Neural cell (in vitro differentiated cells): ENCODE measurements at regions not wholly inside any gene's neighbourhood (a gene's known extent, or its start where the extent isn't known, plus 50 kb on each side); places are given as distances from the start of the nearest gene placed in this dataset.

Experiments used
- H2AFZ ChIP-seq: fragments of 200-600, 300-800 bp; sonication (generic), shearing (Covaris generic); 2 replicates; pipeline ENCODE4 v1.6.0; 2014; ENCODE audit warnings: low read depth, mild to moderate bottlenecking, antibody characterized with exemption, low read length, moderate library complexity
- H3F3A ChIP-seq: fragments of 200-600 bp; shearing (Covaris generic); 2 replicates; pipeline ENCODE4 v1.6.1; 2016; ENCODE audit warnings: mild to moderate bottlenecking, moderate library complexity, mixed read lengths, antibody characterized with exemption, low read length; ENCODE audit not compliant: insufficient read depth, poor library complexity, severe bottlenecking
- H3K27ac ChIP-seq: fragments of 200-600, 300-800 bp; sonication (generic), shearing (Covaris generic); 2 replicates; pipeline ENCODE4 v1.5.1; 2014; ENCODE audit warnings: mild to moderate bottlenecking, low read length, moderate library complexity
- H3K27me3 ChIP-seq: fragments of 300-800, 200-600 bp; sonication (generic), shearing (Covaris generic); 2 replicates; pipeline ENCODE4 v1.6.0; 2014; ENCODE audit warnings: mild to moderate bottlenecking, low read depth, low read length, moderate library complexity; ENCODE audit not compliant: insufficient read depth
- H3K36me3 ChIP-seq: fragments of 300-800, 200-600 bp; sonication (generic), shearing (Covaris generic); 2 replicates; pipeline ENCODE4 v1.5.1; 2014; ENCODE audit warnings: mild to moderate bottlenecking, antibody characterized with exemption, low read length, moderate library complexity; ENCODE audit not compliant: insufficient read depth
- H3K4me2 ChIP-seq: fragments of 300-800, 200-600 bp; sonication (generic), shearing (Covaris generic); 2 replicates; pipeline ENCODE4 v1.6.0; 2014; ENCODE audit warnings: mild to moderate bottlenecking, low read length
- H3K4me3 ChIP-seq: fragments of 300-800, 200-600 bp; sonication (generic), shearing (Covaris generic); 2 replicates; pipeline ENCODE4 v1.5.1; 2014; ENCODE audit warnings: mild to moderate bottlenecking, low read length, moderate library complexity
- H3K79me2 ChIP-seq: fragments of 200-600 bp; shearing (Covaris generic); replicated peaks from 2 replicates; pipeline ENCODE4 v1.6.0; 2014; ENCODE audit warnings: mild to moderate bottlenecking, low read length, moderate library complexity; ENCODE audit not compliant: insufficient read depth
- H3K9ac ChIP-seq: fragments of 300-800, 200-600 bp; sonication (generic), shearing (Covaris generic); 2 replicates; pipeline ENCODE4 v1.6.1; 2016; ENCODE audit warnings: mild to moderate bottlenecking, low read length, mixed read lengths
- H3K9me2 ChIP-seq: fragments of 200-600 bp; shearing (Covaris generic); 2 replicates; pipeline ENCODE4 v1.6.1; 2016; ENCODE audit warnings: mild to moderate bottlenecking, low read length, mixed read lengths; ENCODE audit not compliant: insufficient read depth
- H3K9me3 ChIP-seq: fragments of 200-600, 300-800 bp; sonication (generic), shearing (Covaris generic); 2 replicates; pipeline ENCODE4 v1.6.1; 2016; ENCODE audit warnings: mild to moderate bottlenecking, mixed run types, low read length, moderate library complexity, mixed read lengths
- H4K20me1 ChIP-seq: fragments of 200-600 bp; shearing (Covaris generic); 2 replicates; pipeline ENCODE4 v1.6.1; 2016; ENCODE audit warnings: mild to moderate bottlenecking, mixed run types; ENCODE audit not compliant: insufficient read depth
- EP300 ChIP-seq: fragments of 450-650 bp; conservative IDR thresholded peaks from 2 replicates; pipeline ENCODE4 v1.6.1; 2014; ENCODE audit warnings: antibody characterized with exemption, mild to moderate bottlenecking, moderate library complexity; ENCODE audit not compliant: poor library complexity, severe bottlenecking
- EZH2 ChIP-seq: fragments of 200-600, 300-800 bp; shearing (Covaris generic), sonication (generic); IDR thresholded peaks from 2 replicates; pipeline ENCODE4 v1.6.1; 2014; ENCODE audit warnings: antibody characterized with exemption, low read length, borderline replicate concordance, mild to moderate bottlenecking; ENCODE audit not compliant: insufficient read depth, poor library complexity, severe bottlenecking
- RAD21 ChIP-seq: fragments of 450-650 bp; conservative IDR thresholded peaks from 2 replicates; pipeline ENCODE4 v1.6.1; 2014; ENCODE audit warnings: antibody characterized with exemption, mild to moderate bottlenecking, moderate library complexity
- SMC3 ChIP-seq: fragments of 450-650 bp; conservative IDR thresholded peaks from 2 replicates; pipeline ENCODE4 v1.6.1; 2014; ENCODE audit warnings: antibody characterized with exemption, mild to moderate bottlenecking, moderate library complexity; ENCODE audit not compliant: poor library complexity
- TF ChIP-seq, protein P1 (sequence below): IDR thresholded peaks from 2 replicates; pipeline ENCODE4 v1.6.1; 2012; ENCODE audit warnings: borderline replicate concordance
- TF ChIP-seq, protein P2 (sequence below): fragments of 450-650 bp; IDR thresholded peaks from 2 replicates; pipeline ENCODE4 v1.5.1; 2014; ENCODE audit warnings: antibody characterized with exemption, mild to moderate bottlenecking, moderate library complexity; ENCODE audit not compliant: poor library complexity, severe bottlenecking

- Histone ChIP-seq H3K9me3 (no peaks in the 10 kb centered on the region), H3K27me3 (no peaks in the 10 kb centered on the region), H4K20me1 (no peaks in the 10 kb centered on the region), H3K27ac (no peak overlapping the region), H3K4me2 (no peak overlapping the region), H3K9ac (no peak overlapping the region), H3K9me2 (no peaks in the 10 kb centered on the region), H3K79me2 (no peaks in the 10 kb centered on the region), H3F3A (no peaks in the 10 kb centered on the region), H2AFZ (no peak overlapping the region), H3K4me3 (no peak overlapping the region), H3K36me3 (no peaks in the 10 kb centered on the region)
- no peak for TF ChIP-seq RAD21
- TF ChIP-seq, protein P1, sequence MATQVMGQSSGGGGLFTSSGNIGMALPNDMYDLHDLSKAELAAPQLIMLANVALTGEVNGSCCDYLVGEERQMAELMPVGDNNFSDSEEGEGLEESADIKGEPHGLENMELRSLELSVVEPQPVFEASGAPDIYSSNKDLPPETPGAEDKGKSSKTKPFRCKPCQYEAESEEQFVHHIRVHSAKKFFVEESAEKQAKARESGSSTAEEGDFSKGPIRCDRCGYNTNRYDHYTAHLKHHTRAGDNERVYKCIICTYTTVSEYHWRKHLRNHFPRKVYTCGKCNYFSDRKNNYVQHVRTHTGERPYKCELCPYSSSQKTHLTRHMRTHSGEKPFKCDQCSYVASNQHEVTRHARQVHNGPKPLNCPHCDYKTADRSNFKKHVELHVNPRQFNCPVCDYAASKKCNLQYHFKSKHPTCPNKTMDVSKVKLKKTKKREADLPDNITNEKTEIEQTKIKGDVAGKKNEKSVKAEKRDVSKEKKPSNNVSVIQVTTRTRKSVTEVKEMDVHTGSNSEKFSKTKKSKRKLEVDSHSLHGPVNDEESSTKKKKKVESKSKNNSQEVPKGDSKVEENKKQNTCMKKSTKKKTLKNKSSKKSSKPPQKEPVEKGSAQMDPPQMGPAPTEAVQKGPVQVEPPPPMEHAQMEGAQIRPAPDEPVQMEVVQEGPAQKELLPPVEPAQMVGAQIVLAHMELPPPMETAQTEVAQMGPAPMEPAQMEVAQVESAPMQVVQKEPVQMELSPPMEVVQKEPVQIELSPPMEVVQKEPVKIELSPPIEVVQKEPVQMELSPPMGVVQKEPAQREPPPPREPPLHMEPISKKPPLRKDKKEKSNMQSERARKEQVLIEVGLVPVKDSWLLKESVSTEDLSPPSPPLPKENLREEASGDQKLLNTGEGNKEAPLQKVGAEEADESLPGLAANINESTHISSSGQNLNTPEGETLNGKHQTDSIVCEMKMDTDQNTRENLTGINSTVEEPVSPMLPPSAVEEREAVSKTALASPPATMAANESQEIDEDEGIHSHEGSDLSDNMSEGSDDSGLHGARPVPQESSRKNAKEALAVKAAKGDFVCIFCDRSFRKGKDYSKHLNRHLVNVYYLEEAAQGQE = no peak
Measured at GRCh38 chr3:147222291-147222690, 184.1 kb downstream of the ZIC4 start.

GRCh38 chr3:147218965-147219364, 187.4 kb downstream of the ZIC4 start:
- H2AFZ ChIP-seq = peak overlapping the region; percentile 15
- no peaks in the 10 kb centered on the region for H3K27me3 ChIP-seq
- H3K27ac ChIP-seq = peak overlapping the region; percentile 43
- no peaks in the 10 kb centered on the region for H4K20me1 ChIP-seq
- H3K36me3 ChIP-seq = no peaks in the 10 kb centered on the region
- H3K9me2 ChIP-seq = no peaks in the 10 kb centered on the region
- peak overlapping the region; percentile 7 for H3K4me2 ChIP-seq
- TF ChIP-seq, protein P2, sequence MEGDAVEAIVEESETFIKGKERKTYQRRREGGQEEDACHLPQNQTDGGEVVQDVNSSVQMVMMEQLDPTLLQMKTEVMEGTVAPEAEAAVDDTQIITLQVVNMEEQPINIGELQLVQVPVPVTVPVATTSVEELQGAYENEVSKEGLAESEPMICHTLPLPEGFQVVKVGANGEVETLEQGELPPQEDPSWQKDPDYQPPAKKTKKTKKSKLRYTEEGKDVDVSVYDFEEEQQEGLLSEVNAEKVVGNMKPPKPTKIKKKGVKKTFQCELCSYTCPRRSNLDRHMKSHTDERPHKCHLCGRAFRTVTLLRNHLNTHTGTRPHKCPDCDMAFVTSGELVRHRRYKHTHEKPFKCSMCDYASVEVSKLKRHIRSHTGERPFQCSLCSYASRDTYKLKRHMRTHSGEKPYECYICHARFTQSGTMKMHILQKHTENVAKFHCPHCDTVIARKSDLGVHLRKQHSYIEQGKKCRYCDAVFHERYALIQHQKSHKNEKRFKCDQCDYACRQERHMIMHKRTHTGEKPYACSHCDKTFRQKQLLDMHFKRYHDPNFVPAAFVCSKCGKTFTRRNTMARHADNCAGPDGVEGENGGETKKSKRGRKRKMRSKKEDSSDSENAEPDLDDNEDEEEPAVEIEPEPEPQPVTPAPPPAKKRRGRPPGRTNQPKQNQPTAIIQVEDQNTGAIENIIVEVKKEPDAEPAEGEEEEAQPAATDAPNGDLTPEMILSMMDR = no peak
- TF ChIP-seq SMC3 (no peak), RAD21 (no peak), EZH2 (no peak), EP300 (no peak)
- TF ChIP-seq, protein P1 = no peak
- no peaks in the 10 kb centered on the region for H3K9me3 ChIP-seq
- no peaks in the 10 kb centered on the region for H3K79me2 ChIP-seq
- no peak overlapping the region for H3K9ac ChIP-seq
- no peaks in the 10 kb centered on the region for H3F3A ChIP-seq
- no peak overlapping the region for H3K4me3 ChIP-seq
